DMS 273 treated with DMSO at 0.1 percent for 48 hours (cell line): ENCODE measurements at regions not wholly inside any gene's neighbourhood (a gene's known extent, or its start where the extent isn't known, plus 50 kb on each side); places are given as distances from the start of the nearest gene placed in this dataset.
"Not testable (repeated sequence)": the region's sequence is repeated elsewhere in the genome, so short reads cannot be mapped to it uniquely, and the experiment has no call there.

Experiments used
- DNase-seq: peaks from one replicate; lab custom pipeline; 2025; lab: John Stamatoyannopoulos, UW

DNA sequence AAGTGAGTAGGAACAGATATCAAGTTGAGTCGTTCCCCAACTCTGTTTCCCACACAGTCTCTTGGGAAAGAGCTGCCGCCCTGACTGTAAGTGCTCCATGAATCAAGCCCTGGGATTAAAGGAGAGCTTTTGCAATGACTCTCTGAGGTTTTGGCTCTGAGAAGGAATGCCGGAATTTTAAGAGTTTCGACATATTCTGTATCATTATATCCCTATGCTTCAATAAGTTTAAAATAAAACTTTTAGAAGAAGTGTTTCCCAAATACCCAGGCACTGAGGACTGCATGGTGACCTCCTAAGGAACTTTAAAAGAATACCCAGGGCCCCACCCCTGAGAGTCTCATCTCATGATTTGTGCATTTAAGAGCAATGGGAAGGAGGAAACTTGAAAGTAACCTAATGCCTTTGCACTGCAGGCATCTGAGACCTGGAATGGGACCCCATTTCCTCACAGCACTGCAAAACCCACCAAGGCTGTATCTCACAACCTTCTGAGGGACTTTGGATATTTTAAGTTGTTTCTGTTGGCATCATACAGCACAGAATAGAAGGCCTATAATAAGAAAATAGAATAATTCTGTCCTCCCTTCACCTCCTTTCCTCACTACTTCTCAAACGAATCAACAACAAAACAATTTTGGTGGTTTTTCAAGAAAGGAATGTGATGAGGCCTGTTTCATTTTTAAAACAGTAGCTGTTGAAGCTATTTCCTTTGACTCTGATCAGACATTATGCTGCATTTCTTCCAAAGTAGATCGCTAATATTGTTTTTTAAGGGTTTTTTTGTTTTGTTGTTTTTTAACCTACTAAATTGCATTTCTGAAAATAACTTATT is 121.2 kb downstream of the GASK1B start:
- DNase-seq = no peak

DNA sequence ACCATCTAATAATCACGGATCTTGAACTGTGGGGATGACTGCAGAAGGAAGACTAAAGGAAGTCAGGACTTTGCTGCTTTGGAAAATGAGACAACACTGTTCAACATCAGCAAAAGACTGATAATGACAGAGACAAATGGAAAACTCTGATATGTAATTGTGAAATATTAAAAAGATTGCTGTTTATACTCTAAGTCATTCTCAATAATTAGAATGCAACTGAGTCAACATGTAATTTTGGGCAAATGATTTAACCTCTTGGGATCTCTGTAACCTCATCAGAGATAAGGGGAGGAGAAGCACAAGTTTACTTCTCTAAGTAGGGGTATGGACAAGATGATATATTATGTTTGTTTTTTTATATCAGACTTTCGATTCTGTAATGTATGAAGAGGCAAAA is 121.9 kb downstream of the GASK1B start:
- DNase-seq = no peak

DNA sequence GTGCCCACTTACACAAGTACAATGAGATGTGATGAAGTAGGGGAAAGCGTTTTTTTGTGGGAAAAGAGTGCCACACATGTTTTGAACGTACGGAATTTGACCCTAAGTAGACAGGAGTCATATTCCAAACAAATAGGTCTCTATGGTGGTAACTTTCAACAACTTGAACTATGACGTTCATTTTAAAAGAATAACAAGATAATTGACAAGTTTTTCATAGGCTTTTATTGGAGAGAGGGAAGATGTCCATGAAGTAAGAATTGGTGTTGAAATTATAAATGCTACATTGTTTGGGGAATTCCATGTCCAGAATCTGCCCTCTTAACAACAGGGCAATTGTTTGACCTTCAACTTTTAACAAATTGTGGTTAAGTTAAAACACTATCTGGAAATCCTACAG is 126.5 kb downstream of the GASK1B start:
- no peak for DNase-seq

DNA sequence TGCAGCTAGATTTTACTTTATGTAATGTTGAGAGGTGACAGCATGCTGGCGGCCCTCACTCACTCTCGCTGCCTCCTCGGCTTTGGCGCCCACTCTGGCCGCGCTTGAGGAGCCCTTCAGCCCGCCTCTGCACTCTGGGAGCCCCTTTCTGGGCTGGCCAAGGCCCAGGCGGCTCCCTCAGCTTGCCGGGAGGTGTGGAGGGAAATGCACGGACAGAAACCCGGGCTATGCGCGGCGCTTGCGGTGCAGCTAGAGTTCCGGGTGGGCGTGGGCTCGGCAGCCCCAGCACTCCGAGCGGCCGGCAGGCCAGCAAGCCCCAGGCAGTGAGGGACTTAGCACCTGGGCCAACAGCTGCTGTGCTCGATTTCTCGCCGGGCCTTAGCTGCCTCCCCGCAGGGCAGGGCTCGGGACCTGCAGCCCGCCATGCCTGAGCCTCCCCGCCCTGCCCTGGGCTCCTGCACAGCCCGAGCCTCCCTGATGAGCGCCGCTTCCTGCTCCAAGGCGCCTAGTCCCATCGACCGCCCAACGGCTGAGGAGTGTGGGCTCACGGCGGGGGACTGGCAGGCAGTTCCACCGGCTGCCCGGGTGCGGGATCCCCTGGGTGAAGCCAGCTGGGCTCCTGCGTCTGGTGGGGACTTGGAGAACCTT is 128.7 kb downstream of the GASK1B start:
- no peak for DNase-seq

DNA sequence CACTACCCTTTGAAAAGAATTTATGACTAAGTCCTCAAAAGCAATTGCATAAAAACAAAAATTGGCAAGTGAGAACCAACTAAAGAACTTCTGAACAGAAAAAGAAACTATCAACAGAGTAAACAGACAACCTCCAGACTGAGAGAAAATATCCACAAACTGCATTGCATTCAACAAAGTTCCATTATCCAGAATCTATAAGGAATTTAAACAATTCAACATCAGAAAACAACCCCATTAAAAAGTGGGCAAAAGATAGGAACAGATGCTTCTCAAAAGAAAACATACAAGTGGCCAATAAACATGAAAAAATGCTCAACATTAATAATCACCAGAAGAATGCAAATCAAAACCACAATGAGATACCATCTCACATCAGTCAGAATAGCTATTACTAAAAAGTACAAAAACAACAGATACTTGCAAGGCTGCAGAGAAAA is 130.2 kb downstream of the GASK1B start:
- DNase-seq = no peak

DNA sequence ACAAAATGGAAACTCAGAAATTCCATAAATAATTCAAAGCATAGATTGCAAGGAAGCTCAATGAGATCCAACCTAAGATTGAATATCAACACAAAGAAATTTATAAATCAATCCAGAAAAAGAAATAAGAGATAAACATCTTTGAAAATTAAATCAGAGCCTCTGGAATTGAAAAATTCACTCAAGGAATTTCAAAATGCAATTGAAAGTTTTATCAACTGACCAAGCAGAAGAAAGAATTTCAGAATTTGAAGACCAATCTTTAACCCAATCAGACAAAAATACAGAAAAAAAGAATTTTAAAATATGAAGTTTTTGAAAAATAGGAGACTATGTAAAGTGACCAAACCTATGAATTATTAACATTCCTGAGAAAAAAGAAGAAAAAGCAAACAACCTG is 134.1 kb downstream of the GASK1B start:
- DNase-seq = no peak

DNA sequence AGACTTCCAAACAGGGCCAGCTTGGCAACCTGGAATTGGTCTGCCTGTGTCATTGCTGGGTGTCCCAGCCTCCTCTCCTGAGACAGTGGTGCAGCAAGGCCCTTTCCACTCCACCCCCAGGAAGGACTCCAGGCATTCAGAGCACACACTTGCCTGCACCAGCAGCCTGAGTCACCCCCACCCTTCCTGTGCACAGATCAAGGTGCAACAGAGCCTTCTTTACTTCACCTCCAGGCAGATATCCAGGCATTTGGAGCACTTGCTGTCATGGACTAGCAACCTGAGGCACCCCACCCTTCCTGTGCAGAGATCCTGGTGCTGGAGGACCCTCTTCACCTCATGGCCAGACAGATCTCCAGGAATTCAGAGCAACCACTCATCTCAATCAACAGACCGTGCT is 135.8 kb downstream of the GASK1B start:
- DNase-seq = no peak

DNA sequence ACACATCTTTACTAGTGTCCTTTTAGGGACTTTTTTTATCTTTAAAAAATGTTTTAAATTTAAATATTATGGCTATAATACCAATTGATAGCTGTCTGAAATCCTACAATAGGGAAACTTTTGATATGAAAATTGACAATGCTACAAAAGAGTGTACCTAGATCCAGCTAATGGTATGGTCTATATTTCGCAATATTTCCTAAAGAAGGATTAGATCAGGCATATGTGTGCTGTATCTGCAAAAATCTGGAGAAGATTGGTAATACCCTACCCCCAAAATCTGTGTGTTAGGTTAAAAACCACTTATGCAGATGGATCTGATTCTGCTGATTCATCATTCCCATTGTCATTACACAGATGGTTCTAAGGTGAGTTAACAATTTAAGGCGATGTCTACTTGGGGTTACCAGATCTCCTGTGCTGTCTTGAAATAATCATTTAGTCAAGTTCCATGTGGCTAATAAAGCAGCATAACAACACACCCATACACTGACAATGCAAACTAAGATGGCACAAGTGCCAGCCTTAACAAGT is 137.1 kb downstream of the GASK1B start:
- DNase-seq = no peak

DNA sequence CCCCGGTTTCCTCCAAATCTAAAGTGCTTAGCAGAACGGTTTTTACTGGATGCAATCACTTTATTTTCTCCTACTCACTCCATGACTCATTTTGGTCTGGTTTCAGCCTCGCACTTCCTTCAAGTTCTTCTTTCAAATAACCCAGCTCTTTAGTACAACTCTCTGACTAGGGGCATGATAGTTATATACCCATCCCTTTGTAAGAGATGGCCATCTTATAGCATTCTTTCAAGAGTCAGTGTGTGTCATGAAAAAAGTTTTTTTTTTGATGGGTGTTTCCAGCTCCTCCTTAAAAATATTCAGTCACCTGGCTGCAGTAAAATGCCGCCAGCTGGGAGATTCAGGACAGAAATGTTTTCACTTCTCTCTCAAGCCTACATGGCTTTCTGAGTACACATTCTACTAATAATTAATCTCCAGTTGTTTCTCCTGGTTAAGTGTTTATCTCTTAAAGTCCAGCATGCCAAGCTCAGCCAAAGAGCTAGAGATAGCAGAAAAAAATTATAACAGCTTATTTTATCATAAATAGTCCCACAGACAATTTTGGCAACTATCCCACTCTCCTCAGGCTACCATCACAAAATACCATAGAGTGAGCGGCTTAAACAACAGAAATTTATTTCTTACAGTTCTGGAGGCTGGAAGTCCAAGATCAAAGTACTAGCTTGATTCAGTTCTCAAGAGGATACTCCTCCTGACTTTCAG is 139.3 kb downstream of the GASK1B start:
- DNase-seq = no peak

DNA sequence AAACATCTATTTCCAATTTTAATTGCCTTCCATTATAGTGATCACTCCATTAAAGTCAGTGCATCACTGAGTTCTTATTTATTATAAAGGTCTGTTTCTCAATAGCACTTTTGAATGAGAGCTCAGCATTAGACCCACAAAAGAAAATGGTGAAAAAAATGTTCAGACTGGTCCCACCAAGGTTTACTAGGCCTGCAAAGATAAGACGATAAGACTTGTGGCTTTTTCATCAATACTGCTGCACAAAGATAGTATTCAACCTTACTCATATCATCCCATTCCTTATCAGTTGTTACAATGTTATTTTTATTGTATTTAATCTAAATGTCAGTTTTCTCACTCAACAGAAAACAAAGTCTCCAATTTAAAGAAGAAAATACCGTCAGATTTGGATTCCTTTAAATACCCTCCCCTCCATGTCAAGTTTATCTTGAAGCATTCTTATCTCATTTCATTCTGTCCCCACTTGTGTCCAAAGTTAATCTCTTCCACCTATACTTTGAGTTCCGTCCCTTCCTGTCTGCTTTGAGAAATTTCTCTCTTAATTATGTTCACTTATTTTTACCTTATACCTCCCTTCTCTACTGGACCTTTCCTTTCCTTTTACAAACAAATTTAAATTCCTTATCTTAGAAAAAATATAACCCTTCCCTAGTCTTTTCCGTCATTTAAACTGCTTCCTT is 140.0 kb downstream of the GASK1B start:
- DNase-seq = no peak

DNA sequence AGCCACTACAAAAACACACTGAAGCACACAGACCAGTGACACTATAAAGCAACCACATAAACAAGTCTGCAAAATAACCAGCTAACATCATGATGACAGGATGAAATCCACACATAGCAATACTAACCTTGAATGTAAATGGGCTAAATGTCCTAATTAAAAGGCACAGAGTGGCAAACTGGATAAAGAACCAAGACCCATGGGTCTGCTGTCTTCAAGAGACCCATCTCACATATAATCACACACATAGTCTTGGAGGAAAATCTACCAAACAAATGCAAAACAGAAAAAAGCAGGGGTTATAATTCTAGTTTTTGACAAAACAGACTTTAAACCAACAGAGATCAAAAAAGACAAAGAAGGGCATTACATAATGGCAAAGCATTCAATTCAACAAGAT is 144.4 kb downstream of the GASK1B start:
- DNase-seq = not testable (repeated sequence)

DNA sequence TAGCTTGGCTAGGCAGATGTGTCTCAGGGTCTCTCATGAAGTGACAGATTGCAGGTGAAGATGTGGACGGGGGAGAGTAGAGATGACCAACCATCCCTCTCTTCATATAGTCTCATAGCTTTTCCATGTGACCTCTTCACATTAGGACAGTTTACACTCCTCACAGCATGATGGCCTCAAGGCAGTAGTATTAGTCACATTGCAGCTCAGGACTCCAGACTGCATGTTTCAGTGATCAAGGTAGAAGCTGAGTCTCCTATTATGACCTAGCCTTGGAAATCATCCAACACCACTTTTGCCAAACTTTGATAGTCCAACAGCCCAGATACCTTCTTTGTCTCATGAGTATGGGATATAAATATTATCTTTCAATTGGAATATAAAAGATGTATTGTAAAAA is 147.7 kb downstream of the GASK1B start:
- no peak for DNase-seq

DNA sequence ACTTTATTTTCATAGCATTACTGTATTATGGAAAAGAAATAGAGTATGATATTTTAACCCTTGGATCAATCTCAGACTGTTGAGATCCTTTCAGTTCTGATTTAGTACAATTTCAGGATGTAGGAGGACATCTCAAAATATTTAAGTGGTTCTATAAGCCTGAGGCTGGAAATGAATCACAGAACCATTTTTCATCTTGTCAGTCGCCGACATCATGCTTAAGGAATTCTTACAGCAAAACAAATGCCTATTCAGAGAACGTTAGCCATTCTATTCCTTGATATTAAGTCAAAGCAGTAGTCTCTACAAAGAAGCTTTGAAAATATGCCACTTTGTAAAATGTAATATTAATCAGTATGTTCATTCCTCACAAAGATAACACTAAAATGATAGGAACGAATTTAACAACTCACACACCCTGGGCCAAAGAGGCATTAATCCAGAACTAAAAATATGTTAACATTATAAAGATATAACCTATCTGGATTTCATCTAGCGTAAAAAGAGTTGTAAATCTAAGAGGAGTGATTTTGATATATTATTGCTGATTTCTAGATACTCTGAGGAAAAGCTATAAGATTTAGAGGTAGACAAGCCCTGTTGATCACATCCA is 152.0 kb downstream of the GASK1B start:
- no peak for DNase-seq

DNA sequence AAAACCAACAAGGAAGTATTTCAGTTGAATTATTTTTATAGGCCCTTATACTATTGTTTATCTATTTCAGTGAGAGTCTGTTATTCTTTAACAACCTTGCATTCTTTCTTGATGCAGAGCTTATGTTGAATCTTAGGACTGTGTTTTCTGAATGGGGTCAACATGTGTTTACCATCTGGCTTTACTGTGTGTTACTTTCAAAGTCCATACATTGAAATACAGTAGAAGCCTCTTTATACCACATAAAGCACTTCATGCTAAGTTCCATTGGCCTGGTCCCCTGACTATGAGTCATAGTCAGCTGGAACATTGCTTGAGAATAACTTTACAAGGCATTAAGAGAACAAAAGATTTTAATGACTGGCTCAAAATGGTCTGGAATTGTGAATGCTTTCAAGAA is 152.6 kb downstream of the GASK1B start:
- DNase-seq = no peak

DNA sequence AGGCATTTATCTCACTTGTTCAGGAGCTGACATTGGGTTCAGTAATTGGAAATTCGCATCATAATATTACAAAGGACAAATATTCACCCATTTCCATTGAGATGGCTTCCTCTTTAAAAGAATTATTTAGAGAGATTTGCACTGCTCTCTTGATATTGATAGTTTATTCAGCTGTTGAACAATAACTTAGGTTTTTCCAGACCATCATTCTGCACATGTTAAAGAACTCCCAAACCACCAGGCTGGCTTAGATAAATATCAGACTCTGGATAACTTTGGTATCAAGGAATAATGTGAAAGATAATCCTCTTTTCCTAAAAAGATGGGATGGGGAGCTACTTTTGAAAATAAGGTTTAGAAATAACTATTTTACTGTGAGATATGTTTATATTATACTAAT is 154.0 kb downstream of the GASK1B start:
- DNase-seq = no peak

DNA sequence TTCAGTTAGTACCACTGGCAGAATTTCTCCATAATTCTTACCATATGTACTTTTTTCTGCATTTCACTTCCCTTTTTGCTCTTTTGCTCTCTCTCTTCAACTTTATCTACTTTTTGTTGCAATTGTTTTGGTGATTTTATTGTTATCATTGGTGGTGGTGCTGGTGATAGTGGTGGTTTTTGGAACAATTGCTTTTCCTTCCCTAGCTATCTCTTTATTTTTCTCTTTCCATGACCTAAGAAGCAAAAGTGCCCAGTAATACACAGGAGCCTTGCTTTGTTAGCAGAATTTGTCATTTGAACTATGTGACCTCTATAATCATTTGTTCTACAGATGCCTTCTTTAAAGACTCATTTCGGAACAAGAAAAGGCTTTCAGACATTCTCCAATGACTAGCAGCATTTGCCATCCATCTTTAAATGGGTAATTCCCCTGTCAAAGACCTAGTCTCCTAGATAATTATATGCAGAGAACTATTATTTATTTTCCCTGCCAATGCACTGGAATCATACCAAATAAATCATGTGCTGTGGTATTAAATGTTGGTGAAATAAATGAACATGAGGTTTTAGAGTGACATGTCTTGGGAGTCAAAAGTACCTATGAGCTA is 154.5 kb downstream of the GASK1B start:
- no peak for DNase-seq

DNA sequence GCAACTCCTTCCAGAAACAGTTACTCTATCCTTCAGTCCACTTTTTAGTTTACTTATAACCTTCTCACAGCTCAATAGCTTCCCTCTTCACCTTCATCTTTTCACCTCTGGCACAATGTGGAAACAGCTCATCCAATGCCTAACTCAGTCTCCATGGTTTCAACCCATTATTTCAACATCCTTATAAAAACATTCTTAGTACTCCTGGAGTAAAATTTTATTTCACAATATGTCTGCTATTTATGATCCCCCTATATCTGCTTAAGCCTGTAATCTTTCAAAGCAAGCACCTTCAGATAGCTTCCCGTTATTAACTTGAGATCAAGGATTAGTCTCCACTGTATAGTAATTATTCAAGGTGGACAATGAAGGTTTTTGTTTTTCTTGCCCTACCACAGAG is 156.3 kb downstream of the GASK1B start:
- DNase-seq = no peak

DNA sequence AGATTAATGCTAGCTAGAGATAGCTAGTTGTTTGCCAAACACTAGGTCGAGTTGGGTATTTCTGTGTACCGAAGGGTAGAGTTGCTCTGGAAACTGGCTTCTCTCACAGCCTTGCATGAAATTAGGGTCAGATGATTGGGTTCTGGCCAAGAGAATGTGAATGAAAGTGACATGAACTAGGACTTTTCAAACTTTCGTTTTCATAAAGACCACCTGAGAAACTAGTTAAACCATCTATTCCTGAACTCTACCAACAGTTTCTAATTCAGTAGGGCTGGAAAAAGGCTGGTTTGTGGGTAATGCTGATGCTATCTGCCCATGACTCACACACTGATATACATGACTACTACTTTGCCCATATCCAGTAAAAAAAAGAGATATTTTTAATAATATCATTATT is 157.6 kb downstream of the GASK1B start:
- no peak for DNase-seq

DNA sequence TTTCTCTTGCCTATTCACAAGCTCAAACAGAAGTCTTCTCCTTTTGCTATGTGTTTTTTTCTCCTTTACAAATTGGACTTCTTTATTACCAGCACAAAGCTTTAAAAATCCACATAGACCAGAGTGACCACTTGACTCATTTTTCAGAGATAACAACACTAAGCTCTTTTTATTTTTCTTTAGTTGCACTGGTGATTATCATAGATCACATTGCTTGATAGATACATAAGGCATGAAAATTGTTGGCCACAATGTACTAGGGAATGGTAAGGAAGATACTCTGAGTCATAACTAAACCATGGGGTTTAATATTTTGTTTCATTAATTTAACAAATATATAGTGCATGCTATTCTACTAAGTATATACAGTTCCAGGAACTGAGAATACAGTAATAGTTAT is 159.0 kb downstream of the GASK1B start:
- DNase-seq = no peak

DNA sequence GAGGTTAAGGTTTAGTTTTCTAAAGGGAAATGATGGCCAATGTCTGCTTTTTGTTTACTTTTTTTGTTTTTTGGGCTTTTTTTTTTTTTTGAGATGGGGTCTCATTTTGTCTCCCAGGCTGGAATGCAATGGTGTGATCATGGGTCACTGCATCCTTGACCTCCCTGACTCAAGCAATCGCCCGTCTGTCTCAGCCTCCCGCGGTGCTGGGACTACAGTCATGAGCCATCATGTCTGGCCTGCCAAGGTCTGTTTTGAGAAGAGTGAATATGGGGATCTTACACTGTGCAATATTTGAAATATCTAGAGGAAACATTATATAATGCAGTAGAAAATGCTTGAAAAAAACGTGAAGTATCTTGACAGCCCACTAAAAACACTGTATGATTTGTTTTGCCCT is 162.5 kb downstream of the GASK1B start:
- DNase-seq = no peak

DNA sequence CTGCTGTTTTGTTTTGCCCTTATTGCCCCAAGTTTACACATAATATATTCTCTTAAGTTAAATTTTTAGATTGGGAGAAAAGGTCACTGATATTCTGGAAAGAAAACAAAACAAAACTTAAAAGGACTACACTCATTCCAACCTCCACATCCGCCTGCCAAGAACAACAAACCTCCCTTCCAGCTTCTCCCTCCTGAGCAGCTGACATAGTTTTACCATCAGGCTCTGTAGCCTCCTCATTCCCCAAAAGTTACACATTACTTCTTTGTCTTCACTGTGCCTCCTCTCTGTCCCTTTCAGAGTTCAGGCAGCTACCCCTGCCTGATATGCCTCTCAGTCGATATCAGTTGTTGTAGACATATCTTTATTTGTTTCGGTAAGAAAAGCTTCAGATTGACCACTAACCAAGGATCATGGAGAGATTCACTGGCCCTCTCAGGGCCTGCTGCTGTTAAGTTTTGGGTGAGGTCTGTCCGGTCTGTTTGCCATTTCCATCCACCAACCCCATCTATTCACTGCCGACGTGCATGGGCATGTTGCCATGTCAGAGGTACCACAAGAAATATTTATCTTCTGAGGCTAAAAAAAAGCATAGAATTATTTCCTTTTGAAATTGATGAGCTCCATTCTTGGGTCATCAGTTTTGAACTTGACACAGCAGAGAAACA is 164.1 kb downstream of the GASK1B start:
- no peak for DNase-seq
